MM.1S (cell line): ENCODE measurements at regions not wholly inside any gene's neighbourhood (a gene's known extent, or its start where the extent isn't known, plus 50 kb on each side); places are given as distances from the start of the nearest gene placed in this dataset.

ENCODE experiments used
- DNase-seq: peaks from one replicate; pipeline ENCODE4 v3.0.0-alpha.2; 2015
- H2AFZ ChIP-seq: fragments of 300-600 bp; sonication (generic); 2 replicates; pipeline ENCODE4 v1.6.0; 2016; ENCODE audit warnings: antibody characterized with exemption, low read length
- H3F3A ChIP-seq: fragments of 300-600 bp; sonication (generic); 2 replicates; pipeline ENCODE4 v1.6.1; 2016; ENCODE audit warnings: mild to moderate bottlenecking, antibody characterized with exemption, low read length, moderate library complexity, mixed read lengths; ENCODE audit not compliant: insufficient read depth
- H3K27ac ChIP-seq: fragments of 300-600 bp; sonication (generic); 2 replicates; pipeline ENCODE4 v1.5.1; 2016; ENCODE audit warnings: mild to moderate bottlenecking, low read length
- H3K27me3 ChIP-seq: fragments of 300-600 bp; sonication (generic); replicated peaks from 2 replicates; pipeline ENCODE4 v1.6.0; 2016; ENCODE audit warnings: low read length; ENCODE audit not compliant: insufficient read depth
- H3K36me3 ChIP-seq: fragments of 300-600 bp; sonication (generic); replicated peaks from 2 replicates; pipeline ENCODE4 v1.6.1; 2016; ENCODE audit warnings: mild to moderate bottlenecking, low read length, mixed read lengths; ENCODE audit not compliant: insufficient read depth
- H3K4me1 ChIP-seq: fragments of 300-600 bp; sonication (generic); 2 replicates; pipeline ENCODE4 v1.6.1; 2016; ENCODE audit warnings: low read length, mixed read lengths
- H3K4me2 ChIP-seq: fragments of 300-600 bp; sonication (generic); 2 replicates; pipeline ENCODE4 v1.6.0; 2016; ENCODE audit warnings: low read depth, low read length
- H3K4me3 ChIP-seq: fragments of 300-600 bp; sonication (generic); 2 replicates; pipeline ENCODE4 v1.5.1; 2016; ENCODE audit warnings: low read length, mixed read lengths
- H3K79me2 ChIP-seq: fragments of 300-600 bp; sonication (generic); 2 replicates; pipeline ENCODE4 v1.6.1; 2016; ENCODE audit warnings: mixed run types, low read length, mixed read lengths
- H3K9ac ChIP-seq: fragments of 300-600 bp; sonication (generic); 2 replicates; pipeline ENCODE4 v1.6.1; 2016; ENCODE audit warnings: low read length, mixed read lengths
- H3K9me2 ChIP-seq: fragments of 300-600 bp; sonication (generic); replicated peaks from 2 replicates; pipeline ENCODE4 v1.6.1; 2016; ENCODE audit warnings: mild to moderate bottlenecking, low read length, mixed read lengths; ENCODE audit not compliant: insufficient read depth
- H3K9me3 ChIP-seq: fragments of 300-600 bp; sonication (generic); replicated peaks from 2 replicates; pipeline ENCODE4 v1.6.1; 2016; ENCODE audit warnings: mild to moderate bottlenecking, low read length, mixed read lengths; ENCODE audit not compliant: insufficient read depth
- H4K20me1 ChIP-seq: fragments of 300-600 bp; sonication (generic); 2 replicates; pipeline ENCODE4 v1.6.1; 2016; ENCODE audit warnings: mild to moderate bottlenecking, low read length, moderate library complexity, mixed read lengths; ENCODE audit not compliant: insufficient read depth
- CTCF ChIP-seq: fragments of 300-600 bp; sonication (generic); IDR thresholded peaks from 2 replicates; pipeline ENCODE4 v1.5.1; 2016; ENCODE audit warnings: antibody characterized with exemption, low read length, mixed read lengths
- EZH2 ChIP-seq: fragments of 300-600 bp; sonication (generic); optimal IDR thresholded peaks from 2 replicates; pipeline ENCODE3; 2017; ENCODE audit warnings: low read depth, mild to moderate bottlenecking, antibody characterized with exemption, low read length, mixed read lengths
- EZH2phosphoT487 ChIP-seq: fragments of 300-600 bp; sonication (generic); IDR thresholded peaks from 2 replicates; pipeline ENCODE4 v1.6.1; 2018; ENCODE audit warnings: antibody characterized with exemption, low read length

DNA sequence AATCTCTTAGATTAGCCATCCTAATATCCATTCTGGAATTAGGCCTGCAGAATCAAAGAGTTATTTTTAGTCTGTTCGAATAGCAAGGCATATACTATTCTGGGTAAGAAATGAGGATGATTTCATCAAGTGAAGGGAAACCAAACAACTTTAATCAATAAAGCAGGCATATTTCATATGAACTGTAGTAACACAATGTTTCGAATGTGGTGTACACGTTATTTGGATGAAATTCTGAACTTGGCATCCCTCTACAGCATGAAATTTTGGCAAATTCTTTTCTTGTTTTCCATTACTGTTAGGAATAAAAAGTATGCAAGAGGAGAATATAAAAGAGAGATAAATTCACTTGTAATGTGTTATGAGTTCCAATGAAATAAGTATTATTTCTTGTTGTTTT, 1233.3 kb upstream of the SEL1L start:
- no peak for TF ChIP-seq EZH2
- TF ChIP-seq EZH2phosphoT487: no peak
- TF ChIP-seq CTCF: no peak
- no peak overlapping the region for H3K9ac ChIP-seq
- no peaks in the 10 kb centered on the region for H3K27me3 ChIP-seq
- no peak overlapping the region for H2AFZ ChIP-seq
- H3K9me3 ChIP-seq: no peaks in the 10 kb centered on the region
- DNase-seq: no peak
- H3K4me1 ChIP-seq: no peaks in the 10 kb centered on the region
- no peaks in the 10 kb centered on the region for H3K9me2 ChIP-seq
- H3K36me3 ChIP-seq: no peaks in the 10 kb centered on the region
- no peaks in the 10 kb centered on the region for H3K79me2 ChIP-seq
- H3K27ac ChIP-seq: no peak overlapping the region
- H4K20me1 ChIP-seq: no peaks in the 10 kb centered on the region
- no peaks in the 10 kb centered on the region for H3F3A ChIP-seq
- H3K4me3 ChIP-seq: no peak overlapping the region
- H3K4me2 ChIP-seq: no peak overlapping the region

GRCh38 chr14:82776958-82777357, 1243.3 kb upstream of the SEL1L start:
- no peak overlapping the region for H3K4me3 ChIP-seq
- H3K27ac ChIP-seq: no peak overlapping the region
- H3F3A ChIP-seq: no peaks in the 10 kb centered on the region
- H3K9ac ChIP-seq: no peak overlapping the region
- no peaks in the 10 kb centered on the region for H4K20me1 ChIP-seq
- DNase-seq: no peak
- H3K36me3 ChIP-seq: no peaks in the 10 kb centered on the region
- no peaks in the 10 kb centered on the region for H3K79me2 ChIP-seq
- H3K4me2 ChIP-seq: no peak overlapping the region
- TF ChIP-seq EZH2phosphoT487: no peak
- TF ChIP-seq CTCF: no peak
- TF ChIP-seq EZH2: no peak
- H3K27me3 ChIP-seq: no peaks in the 10 kb centered on the region
- no peaks in the 10 kb centered on the region for H3K9me2 ChIP-seq
- H3K4me1 ChIP-seq: no peaks in the 10 kb centered on the region
- no peaks in the 10 kb centered on the region for H3K9me3 ChIP-seq
- H2AFZ ChIP-seq: no peak overlapping the region

- no peaks in the 10 kb centered on the region for H3K9me2 ChIP-seq
- H3K4me2 ChIP-seq: no peak overlapping the region
- no peak overlapping the region for H3K4me3 ChIP-seq
- H3K79me2 ChIP-seq: no peaks in the 10 kb centered on the region
- H4K20me1 ChIP-seq: no peaks in the 10 kb centered on the region
- no peaks in the 10 kb centered on the region for H3K4me1 ChIP-seq
- H3K9ac ChIP-seq: no peak overlapping the region
- no peak for TF ChIP-seq EZH2phosphoT487
- no peak for TF ChIP-seq EZH2
- TF ChIP-seq CTCF: no peak
- H3K9me3 ChIP-seq: no peaks in the 10 kb centered on the region
- no peak for DNase-seq
- H3K36me3 ChIP-seq: no peaks in the 10 kb centered on the region
- no peak overlapping the region for H2AFZ ChIP-seq
- H3K27ac ChIP-seq: no peak overlapping the region
- H3F3A ChIP-seq: no peaks in the 10 kb centered on the region
- no peaks in the 10 kb centered on the region for H3K27me3 ChIP-seq
Measured at GRCh38 chr14:82778008-82778590, 1244.4 kb upstream of the SEL1L start.
